CD4-positive, alpha-beta T cell (primary cell): ENCODE measurements at regions not wholly inside any gene's neighbourhood (a gene's known extent, or its start where the extent isn't known, plus 50 kb on each side); places are given as distances from the start of the nearest gene placed in this dataset.

Experiments
- ATAC-seq: fragments of 200-7000 bp; cut with Tn5 transposase; one replicate; pipeline ENCODE4 v1.10.0; 2022; ENCODE audit warnings: mild to moderate bottlenecking; ENCODE audit not compliant: poor library complexity
- CTCF ChIA-PET: fragments of 350-600 bp; sonication (Branson Sonifier 250); formaldehyde crosslinking; loops from one replicate; lab custom pipeline; 2021; ENCODE audit warnings: antibody characterized with exemption, inconsistent platforms; lab: Charles Lee
- POLR2A ChIA-PET: fragments of 350-600 bp; sonication (Branson Sonifier 250); formaldehyde crosslinking; loops from one replicate; lab custom pipeline; 2021; ENCODE audit warnings: antibody characterized with exemption, inconsistent platforms; lab: Charles Lee
- DNase-seq, 14 experiments: peaks; one replicate each; pipeline ENCODE4 v3.0.0-alpha.2; 2013 to 2020; ENCODE audit warnings: mixed read lengths in 2 of 14
- H3K27ac ChIP-seq, 2 donors: one replicate each; pipeline versions ENCODE4 v1.5.1 to v1.7.0; 2013; ENCODE audit warnings: low read length in 2 of 2, low read depth in 1 of 2, mild to moderate bottlenecking in 1 of 2
- H3K27me3 ChIP-seq, 2 experiments: 1 replicate in 1 of 2; 2 replicates in 1 of 2; pipeline versions ENCODE4 v1.6.1 to v1.7.0; 2013; ENCODE audit warnings: low read length in 2 of 2, control low read depth in 1 of 2, mild to moderate bottlenecking in 1 of 2, moderate library complexity in 1 of 2; ENCODE audit not compliant: insufficient read depth in 2 of 2, control insufficient read depth in 1 of 2
- H3K36me3 ChIP-seq: one replicate; pipeline ENCODE4 v1.6.1; 2013; ENCODE audit warnings: low read length, control low read depth; ENCODE audit not compliant: insufficient read depth
- H3K4me1 ChIP-seq: one replicate; pipeline ENCODE4 v1.6.1; 2013; ENCODE audit warnings: low read length, control low read depth; ENCODE audit not compliant: insufficient read depth
- H3K4me3 ChIP-seq: one replicate; pipeline ENCODE4 v1.5.1; 2013; ENCODE audit warnings: mild to moderate bottlenecking, low read length, moderate library complexity
- H3K9me3 ChIP-seq, 2 experiments: 1 replicate in 1 of 2; 2 replicates in 1 of 2; pipeline versions ENCODE4 v1.6.1 to v1.7.0; 2013; ENCODE audit warnings: low read length in 2 of 2, mild to moderate bottlenecking in 2 of 2, control low read depth in 1 of 2, moderate library complexity in 1 of 2; ENCODE audit not compliant: control insufficient read depth in 1 of 2, insufficient read depth in 1 of 2
- H3K27ac Mint-ChIP-seq: one replicate; pipeline ENCODE4 v1.8.0; 2020; ENCODE audit warnings: mixed read lengths
- H3K27me3 Mint-ChIP-seq: one replicate; pipeline ENCODE4 v1.8.0; 2021; ENCODE audit warnings: mixed read lengths
- H3K36me3 Mint-ChIP-seq: one replicate; pipeline ENCODE4 v1.8.0; 2021; ENCODE audit warnings: low read depth, mixed read lengths
- H3K4me1 Mint-ChIP-seq: one replicate; pipeline ENCODE4 v1.8.0; 2021; ENCODE audit warnings: low read depth, mixed read lengths
- H3K4me3 Mint-ChIP-seq: one replicate; pipeline ENCODE4 v1.8.0; 2020; ENCODE audit warnings: mild to moderate bottlenecking, mixed read lengths
- H3K9me3 Mint-ChIP-seq: one replicate; pipeline ENCODE4 v1.8.0; 2020; ENCODE audit warnings: mixed read lengths
- intact Hi-C, 2 experiments: fragments of 100-400 bp; cut with DNase I in 1 of 2; cut with micrococcal nuclease in 1 of 2; formaldehyde crosslinking; loops; one replicate each; pipeline versions ENCODE4 v1.15.1 to v1.9.0; 2023 to 2025; cut with DNase I, micrococcal nuclease
- TF ChIP-seq, protein P1 (sequence below): fragments of 200-600 bp; IDR thresholded peaks from one replicate; pipeline ENCODE4 v1.8.0; 2022; ENCODE audit warnings: antibody characterized with exemption, mild to moderate bottlenecking

GRCh38 chr11:134577751-134578395, 165.8 kb upstream of the B3GAT1 start:
- H3K4me1 ChIP-seq = no peaks in the 10 kb centered on the region
- no peaks in the 10 kb centered on the region for H3K36me3 Mint-ChIP-seq
- intact Hi-C loops = no loop called here
- ChIA-PET CTCF (no interaction called here), POLR2A (no interaction called here)
- ATAC-seq (no peak), DNase-seq (no peak)
- H3K9me3 Mint-ChIP-seq = no peaks in the 10 kb centered on the region
- no peak overlapping the region for H3K27ac ChIP-seq
- no peak overlapping the region for H3K4me3 Mint-ChIP-seq
- H3K4me1 Mint-ChIP-seq = no peaks in the 10 kb centered on the region
- peaks cover 0 to 6% of the 10 kb centered on the region in 2 experiments for H3K9me3 ChIP-seq
- peaks cover 13% of the 10 kb centered on the region for H3K27me3 Mint-ChIP-seq
- no peak overlapping the region for H3K27ac Mint-ChIP-seq
- TF ChIP-seq, protein P1, sequence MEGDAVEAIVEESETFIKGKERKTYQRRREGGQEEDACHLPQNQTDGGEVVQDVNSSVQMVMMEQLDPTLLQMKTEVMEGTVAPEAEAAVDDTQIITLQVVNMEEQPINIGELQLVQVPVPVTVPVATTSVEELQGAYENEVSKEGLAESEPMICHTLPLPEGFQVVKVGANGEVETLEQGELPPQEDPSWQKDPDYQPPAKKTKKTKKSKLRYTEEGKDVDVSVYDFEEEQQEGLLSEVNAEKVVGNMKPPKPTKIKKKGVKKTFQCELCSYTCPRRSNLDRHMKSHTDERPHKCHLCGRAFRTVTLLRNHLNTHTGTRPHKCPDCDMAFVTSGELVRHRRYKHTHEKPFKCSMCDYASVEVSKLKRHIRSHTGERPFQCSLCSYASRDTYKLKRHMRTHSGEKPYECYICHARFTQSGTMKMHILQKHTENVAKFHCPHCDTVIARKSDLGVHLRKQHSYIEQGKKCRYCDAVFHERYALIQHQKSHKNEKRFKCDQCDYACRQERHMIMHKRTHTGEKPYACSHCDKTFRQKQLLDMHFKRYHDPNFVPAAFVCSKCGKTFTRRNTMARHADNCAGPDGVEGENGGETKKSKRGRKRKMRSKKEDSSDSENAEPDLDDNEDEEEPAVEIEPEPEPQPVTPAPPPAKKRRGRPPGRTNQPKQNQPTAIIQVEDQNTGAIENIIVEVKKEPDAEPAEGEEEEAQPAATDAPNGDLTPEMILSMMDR = no peak
- peaks cover 0 to 4% of the 10 kb centered on the region in 2 experiments for H3K27me3 ChIP-seq
- H3K4me3 ChIP-seq = no peak overlapping the region
- H3K36me3 ChIP-seq = no peaks in the 10 kb centered on the region

DNA sequence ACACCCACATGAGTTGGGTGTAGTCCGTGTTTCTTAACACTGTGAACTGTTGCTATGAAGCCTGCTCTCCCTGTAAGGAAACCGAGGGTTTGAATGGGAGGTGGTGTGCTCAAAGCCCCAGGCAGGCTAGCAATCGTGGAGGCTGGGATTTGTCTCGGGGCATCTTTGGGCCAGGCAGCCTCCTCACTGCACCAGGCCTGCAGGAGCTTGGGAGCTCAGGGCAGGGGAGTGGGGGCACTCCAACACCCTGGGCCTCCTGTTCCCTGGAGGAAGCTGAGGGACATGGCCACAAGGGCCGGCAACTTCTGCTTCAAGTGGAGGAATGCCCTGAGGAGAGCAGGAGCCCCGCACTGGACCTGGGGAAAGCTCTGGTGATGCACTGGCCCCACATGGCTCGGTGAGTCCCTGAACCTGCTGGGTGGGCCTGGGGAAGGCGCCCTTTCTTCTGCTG, 164.7 kb upstream of the B3GAT1 start:
- ATAC-seq (no peak), DNase-seq (no peak)
- ChIA-PET POLR2A (no interaction called here), CTCF (no interaction called here)
- Mint-ChIP-seq H3K9me3 (no peaks in the 10 kb centered on the region), H3K36me3 (no peaks in the 10 kb centered on the region), H3K27ac (no peak overlapping the region), H3K27me3 (peaks cover 13% of the 10 kb centered on the region), H3K4me3 (no peak overlapping the region), H3K4me1 (no peaks in the 10 kb centered on the region)
- H3K4me1 ChIP-seq = no peaks in the 10 kb centered on the region
- H3K9me3 ChIP-seq = peaks cover 0 to 6% of the 10 kb centered on the region in 2 experiments
- intact Hi-C loops = no loop called here
- no peak overlapping the region for H3K4me3 ChIP-seq
- TF ChIP-seq, protein P1 = no peak
- peaks cover 0 to 4% of the 10 kb centered on the region in 2 experiments for H3K27me3 ChIP-seq
- no peak overlapping the region for H3K27ac ChIP-seq
- H3K36me3 ChIP-seq = no peaks in the 10 kb centered on the region

GRCh38 chr11:134576286-134576685, 164.2 kb upstream of the B3GAT1 start:
- ATAC-seq = no peak
- Histone ChIP-seq H3K27me3 (peaks cover 0 to 4% of the 10 kb centered on the region in 2 experiments), H3K9me3 (peaks cover 0 to 6% of the 10 kb centered on the region in 2 experiments), H3K36me3 (no peaks in the 10 kb centered on the region), H3K27ac (no peak overlapping the region), H3K4me1 (no peaks in the 10 kb centered on the region), H3K4me3 (no peak overlapping the region)
- TF ChIP-seq, protein P1 = no peak
- H3K9me3 Mint-ChIP-seq = no peaks in the 10 kb centered on the region
- no peaks in the 10 kb centered on the region for H3K36me3 Mint-ChIP-seq
- H3K27ac Mint-ChIP-seq = no peak overlapping the region
- peaks cover 13% of the 10 kb centered on the region for H3K27me3 Mint-ChIP-seq
- intact Hi-C loops = no loop called here
- CTCF ChIA-PET = no interaction called here
- no peak overlapping the region for H3K4me3 Mint-ChIP-seq
- H3K4me1 Mint-ChIP-seq = no peaks in the 10 kb centered on the region
- DNase-seq = no peak
- POLR2A ChIA-PET = no interaction called here
